ENCODE measurements at regions not wholly inside any gene's neighbourhood (a gene's known extent, or its start where the extent isn't known, plus 50 kb on each side); places are given as distances from the start of the nearest gene placed in this dataset.
"Not testable (repeated sequence)": the region's sequence is repeated elsewhere in the genome, so short reads cannot be mapped to it uniquely, and the experiment has no call there.

DNA sequence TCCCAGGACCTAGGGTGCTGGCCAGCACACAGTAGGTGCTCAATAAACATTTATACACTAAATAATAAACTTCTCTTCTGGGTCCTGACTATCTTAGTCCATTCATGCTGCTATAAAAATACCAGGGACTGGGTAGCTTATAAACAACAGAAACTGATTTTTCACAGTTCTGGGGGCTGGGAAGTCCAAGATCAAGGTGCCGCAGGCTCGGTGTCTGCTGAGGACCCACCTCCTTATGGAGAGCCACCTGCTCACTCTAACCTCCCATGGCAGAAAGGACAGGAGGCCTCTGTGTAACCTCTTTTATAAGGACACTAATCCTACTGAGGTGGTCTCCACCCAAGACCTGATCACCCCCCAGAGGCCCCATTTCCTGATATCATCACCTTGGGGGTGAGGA, 114.4 kb upstream of the IQSEC1 start:
- Histone ChIP-seq H3K27ac (no peak overlapping the region), H3K4me1 (no peaks in the 10 kb centered on the region), H3K4me3 (no peak overlapping the region), H3K36me3 (no peaks in the 10 kb centered on the region), H3K9me3 (no peaks in the 10 kb centered on the region), H3K27me3 (no peaks in the 10 kb centered on the region)
- TF ChIP-seq, protein P1, sequence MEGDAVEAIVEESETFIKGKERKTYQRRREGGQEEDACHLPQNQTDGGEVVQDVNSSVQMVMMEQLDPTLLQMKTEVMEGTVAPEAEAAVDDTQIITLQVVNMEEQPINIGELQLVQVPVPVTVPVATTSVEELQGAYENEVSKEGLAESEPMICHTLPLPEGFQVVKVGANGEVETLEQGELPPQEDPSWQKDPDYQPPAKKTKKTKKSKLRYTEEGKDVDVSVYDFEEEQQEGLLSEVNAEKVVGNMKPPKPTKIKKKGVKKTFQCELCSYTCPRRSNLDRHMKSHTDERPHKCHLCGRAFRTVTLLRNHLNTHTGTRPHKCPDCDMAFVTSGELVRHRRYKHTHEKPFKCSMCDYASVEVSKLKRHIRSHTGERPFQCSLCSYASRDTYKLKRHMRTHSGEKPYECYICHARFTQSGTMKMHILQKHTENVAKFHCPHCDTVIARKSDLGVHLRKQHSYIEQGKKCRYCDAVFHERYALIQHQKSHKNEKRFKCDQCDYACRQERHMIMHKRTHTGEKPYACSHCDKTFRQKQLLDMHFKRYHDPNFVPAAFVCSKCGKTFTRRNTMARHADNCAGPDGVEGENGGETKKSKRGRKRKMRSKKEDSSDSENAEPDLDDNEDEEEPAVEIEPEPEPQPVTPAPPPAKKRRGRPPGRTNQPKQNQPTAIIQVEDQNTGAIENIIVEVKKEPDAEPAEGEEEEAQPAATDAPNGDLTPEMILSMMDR (IDR thresholded peaks at IDR 0.05) = no peak
- TF ChIP-seq POLR2A (IDR thresholded peaks at IDR 0.05) = no peak
- DNase-seq = no peak

DNA sequence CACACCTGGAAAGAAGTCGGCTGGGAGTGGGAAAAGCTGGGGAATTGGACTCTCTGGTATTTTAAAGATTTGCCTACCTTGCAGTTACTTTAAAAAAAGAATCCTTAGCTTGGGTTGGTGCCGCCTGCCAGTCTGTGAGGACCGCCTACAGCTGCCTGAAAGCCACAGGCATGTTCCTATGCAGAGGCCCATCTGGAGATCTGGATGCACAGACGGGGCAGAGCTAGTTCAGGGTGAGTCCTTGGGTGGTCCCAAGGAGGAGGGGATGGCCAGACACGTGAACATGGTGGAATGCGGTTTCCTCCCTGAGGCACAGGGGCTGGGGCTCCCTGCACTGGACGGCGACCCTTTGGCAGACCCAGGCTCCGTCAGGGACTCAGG, 113.2 kb upstream of the IQSEC1 start:
- Histone ChIP-seq H3K4me3 (no peak overlapping the region), H3K9me3 (no peaks in the 10 kb centered on the region), H3K27ac (no peak overlapping the region), H3K4me1 (no peaks in the 10 kb centered on the region), H3K27me3 (no peaks in the 10 kb centered on the region), H3K36me3 (no peaks in the 10 kb centered on the region)
- no peak for TF ChIP-seq POLR2A (IDR thresholded peaks at IDR 0.05)
- TF ChIP-seq, protein P1 (IDR thresholded peaks at IDR 0.05) = no peak
- DNase-seq = peak in 1 of 3 donors; percentile 23

DNA sequence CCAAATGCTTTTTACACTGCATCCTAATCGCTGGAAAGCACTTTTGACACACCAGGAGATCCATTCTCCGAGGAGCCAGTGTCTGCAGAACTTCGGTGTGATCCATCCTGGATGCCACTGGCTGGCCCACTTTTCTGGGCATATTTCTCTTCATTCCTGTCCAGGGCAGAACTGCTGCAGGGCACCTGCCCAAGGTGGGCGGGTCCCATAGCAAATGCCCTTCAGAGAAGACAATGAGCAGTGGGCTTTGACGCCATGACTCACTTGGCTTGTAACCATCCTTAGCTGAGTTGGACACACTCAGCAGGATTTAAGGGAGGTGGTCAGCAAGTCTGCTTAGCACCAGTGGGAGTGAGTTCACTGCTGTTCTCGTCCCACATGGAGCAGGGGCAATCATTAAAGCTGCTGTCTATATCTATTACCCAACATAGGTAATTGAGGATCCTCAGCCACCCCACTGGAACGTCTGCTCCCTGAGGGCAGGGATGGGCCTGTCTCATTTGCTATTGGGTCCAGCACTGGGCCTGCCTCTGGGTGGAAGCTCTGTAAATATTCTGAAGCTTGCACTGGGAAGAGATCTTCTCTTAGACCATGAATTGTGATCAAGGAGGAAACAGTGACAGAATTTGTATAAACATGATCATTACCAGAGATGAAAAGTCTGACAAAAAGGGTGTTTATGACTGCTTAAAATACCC, 112.7 kb upstream of the IQSEC1 start:
- Histone ChIP-seq H3K27ac (no peak overlapping the region), H3K36me3 (no peaks in the 10 kb centered on the region), H3K9me3 (no peaks in the 10 kb centered on the region), H3K27me3 (no peaks in the 10 kb centered on the region), H3K4me1 (no peaks in the 10 kb centered on the region), H3K4me3 (no peak overlapping the region)
- DNase-seq = no peak
- TF ChIP-seq, protein P1 (IDR thresholded peaks at IDR 0.05) = no peak
- no peak for TF ChIP-seq POLR2A (IDR thresholded peaks at IDR 0.05)

DNA sequence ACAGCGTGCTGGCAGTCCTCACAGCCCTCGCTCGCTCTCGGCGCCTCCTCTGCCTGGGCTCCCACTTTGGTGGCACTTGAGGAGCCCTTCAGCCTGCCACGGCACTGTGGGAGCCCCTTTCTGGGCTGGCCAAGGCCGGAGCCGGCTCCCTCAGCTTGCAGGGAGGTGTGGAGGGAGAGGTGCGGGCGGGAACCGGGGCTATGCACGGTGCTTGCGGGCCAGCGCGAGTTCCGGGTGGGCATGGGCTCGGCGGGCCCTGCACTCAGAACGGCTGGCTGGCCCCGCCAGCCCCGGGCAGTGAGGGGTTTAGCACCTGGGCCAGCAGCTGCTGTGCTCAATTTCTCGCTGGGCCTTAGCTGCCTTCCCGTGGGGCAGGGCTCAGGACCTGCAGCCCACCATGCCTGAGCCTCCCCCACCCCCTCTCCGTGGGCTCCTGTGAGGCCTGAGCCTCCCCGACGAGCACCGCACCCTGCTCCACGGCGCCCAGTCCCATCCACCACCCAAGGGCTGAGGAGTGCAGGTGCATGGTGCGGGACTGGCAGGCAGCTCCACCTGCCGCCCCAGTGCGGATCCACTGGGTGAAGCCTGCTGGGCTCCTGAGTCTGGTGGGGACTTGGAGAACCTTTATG, 106.5 kb upstream of the IQSEC1 start:
- not testable (repeated sequence) for H3K4me1 ChIP-seq, H3K36me3 ChIP-seq, H3K27me3 ChIP-seq, DNase-seq, H3K4me3 ChIP-seq, H3K27ac ChIP-seq
- peaks cover 0 to 11% (median 5%) of the 10 kb centered on the region in 4 donors for H3K9me3 ChIP-seq

DNA sequence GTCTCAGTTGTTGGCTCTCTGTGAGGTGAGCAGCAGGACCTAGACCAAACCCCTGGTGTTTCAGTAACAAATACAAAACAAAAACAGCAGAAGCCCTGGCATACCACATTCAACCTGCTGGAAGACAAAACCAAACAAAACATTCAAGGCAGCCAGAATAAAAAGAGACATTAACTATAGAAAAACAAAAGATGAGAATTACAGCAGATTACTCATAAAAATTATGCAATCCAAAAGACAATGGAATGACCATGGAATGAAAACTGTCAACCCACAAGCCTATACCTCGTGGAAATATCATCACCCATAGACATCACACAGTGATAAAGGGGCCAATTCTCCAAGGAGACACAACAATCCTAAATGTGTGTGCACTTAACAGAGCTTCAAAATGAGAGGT, 106.0 kb upstream of the IQSEC1 start:
- no peak for TF ChIP-seq POLR2A (IDR thresholded peaks at IDR 0.05)
- Histone ChIP-seq H3K9me3 (peaks cover 0 to 11% (median 5%) of the 10 kb centered on the region in 4 donors), H3K36me3 (no peaks in the 10 kb centered on the region), H3K4me3 (no peak overlapping the region), H3K4me1 (no peaks in the 10 kb centered on the region), H3K27me3 (no peaks in the 10 kb centered on the region), H3K27ac (no peak overlapping the region)
- DNase-seq = no peak

DNA sequence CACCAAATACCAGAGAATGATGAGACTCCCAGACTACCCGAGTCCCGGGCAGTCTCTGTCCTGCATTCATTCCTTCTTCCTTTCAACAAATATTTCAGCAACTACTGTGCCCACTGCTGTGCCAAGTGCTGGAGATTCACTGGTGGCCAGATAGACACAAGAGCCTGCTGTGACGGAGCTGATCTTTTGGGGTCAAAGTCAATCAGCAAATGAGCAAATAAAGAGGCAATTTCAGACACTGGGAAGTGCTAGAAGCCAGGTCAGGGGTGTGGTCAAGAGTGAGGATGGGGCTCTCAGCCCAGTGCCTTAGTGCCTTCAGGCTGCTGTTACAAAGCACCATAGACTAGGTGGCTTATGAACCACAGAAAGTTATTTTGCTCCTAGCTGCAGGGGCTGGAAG, 104.9 kb upstream of the IQSEC1 start:
- Histone ChIP-seq H3K4me1 (no peaks in the 10 kb centered on the region), H3K9me3 (peaks cover 0 to 11% (median 5%) of the 10 kb centered on the region in 4 donors), H3K36me3 (no peaks in the 10 kb centered on the region), H3K27me3 (no peaks in the 10 kb centered on the region), H3K4me3 (no peak overlapping the region), H3K27ac (no peak overlapping the region)
- DNase-seq = no peak
- no peak for TF ChIP-seq POLR2A (IDR thresholded peaks at IDR 0.05)
- TF ChIP-seq, protein P1 (IDR thresholded peaks at IDR 0.05) = no peak

Data from Peyer's patch (tissue), 4 donors.